B cell (primary cell): ENCODE measurements at regions not wholly inside any gene's neighbourhood (a gene's known extent, or its start where the extent isn't known, plus 50 kb on each side); places are given as distances from the start of the nearest gene placed in this dataset.

Experiments used
- CTCF ChIP-seq: fragments of 200-600 bp; IDR thresholded peaks from one replicate; pipeline ENCODE4 v1.8.0; 2022; ENCODE audit warnings: antibody characterized with exemption, mild to moderate bottlenecking
- EZH2 ChIP-seq: IDR thresholded peaks from 2 replicates; pipeline ENCODE4 v1.6.1; 2012; ENCODE audit warnings: borderline replicate concordance, low read depth, mild to moderate bottlenecking, moderate library complexity, low read length; ENCODE audit not compliant: insufficient read depth, poor library complexity, severe bottlenecking

DNA sequence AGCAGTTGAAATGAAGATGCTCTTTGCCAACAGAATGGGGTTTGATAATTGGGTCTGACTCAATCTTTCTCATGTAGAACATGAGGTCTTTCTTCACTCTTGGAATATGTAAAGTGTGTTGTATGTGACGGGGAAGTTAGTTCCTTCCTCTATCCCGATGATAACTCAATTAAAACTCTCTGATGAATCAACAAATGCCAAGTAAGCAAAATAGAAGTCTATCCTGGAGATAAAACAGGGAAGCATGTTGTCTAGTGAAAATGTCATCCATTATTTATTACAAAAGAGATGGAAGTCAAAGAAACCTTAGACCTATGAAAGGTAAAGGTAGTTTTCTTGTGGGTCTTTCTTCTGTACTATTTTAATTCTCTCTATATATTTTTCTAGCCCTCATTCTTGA is 274.2 kb upstream of the ARRDC4 start:
- TF ChIP-seq CTCF (no peak), EZH2 (no peak)
